ENCODE measurements at regions not wholly inside any gene's neighbourhood (a gene's known extent, or its start where the extent isn't known, plus 50 kb on each side); places are given as distances from the start of the nearest gene placed in this dataset.
A peak's percentile ranks its signal among the peaks of the same experiment; 100 is the strongest.

DNA sequence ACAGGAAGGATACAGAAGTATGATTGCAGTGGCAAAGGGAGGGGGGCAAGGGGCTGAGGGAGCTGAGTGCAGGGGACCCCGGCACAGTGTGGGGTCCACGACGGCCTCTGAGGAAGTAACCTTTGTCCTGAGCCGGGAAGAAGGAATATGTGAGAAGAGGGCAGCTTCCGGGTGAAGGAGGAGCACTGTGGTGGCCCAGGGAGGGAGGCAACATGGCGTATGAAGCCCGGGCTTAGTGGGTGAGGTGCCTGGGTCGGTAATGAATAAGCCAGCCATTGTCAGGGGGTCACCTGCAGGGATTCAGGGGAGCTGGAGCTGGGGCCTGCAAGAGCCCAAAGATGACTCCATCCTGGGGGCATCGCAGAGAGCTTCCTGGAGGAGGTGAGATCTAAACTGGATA lies 200.4 kb downstream of the FOXD2 start:
- DNase-seq: no peak

DNA sequence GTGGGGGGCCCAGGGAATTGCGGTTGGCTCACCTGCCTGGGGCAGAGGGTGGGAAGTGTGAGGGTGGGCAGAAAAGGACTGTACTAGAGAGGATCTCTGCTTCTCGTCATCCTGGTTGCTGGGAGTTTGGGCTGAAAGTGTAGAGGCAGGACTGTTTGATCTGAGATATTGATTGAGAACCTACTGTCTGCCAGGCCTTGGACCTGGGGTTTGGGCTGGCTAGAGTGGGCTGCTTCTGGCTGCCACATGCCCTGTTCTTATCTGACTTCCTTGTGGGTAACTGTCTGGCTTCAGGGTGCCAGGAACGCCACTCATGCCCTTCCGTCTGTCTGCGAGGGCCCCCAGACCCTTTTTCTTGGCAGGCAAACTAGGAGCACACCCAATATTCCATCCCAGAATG lies 200.9 kb downstream of the FOXD2 start:
- no peak for DNase-seq

DNA sequence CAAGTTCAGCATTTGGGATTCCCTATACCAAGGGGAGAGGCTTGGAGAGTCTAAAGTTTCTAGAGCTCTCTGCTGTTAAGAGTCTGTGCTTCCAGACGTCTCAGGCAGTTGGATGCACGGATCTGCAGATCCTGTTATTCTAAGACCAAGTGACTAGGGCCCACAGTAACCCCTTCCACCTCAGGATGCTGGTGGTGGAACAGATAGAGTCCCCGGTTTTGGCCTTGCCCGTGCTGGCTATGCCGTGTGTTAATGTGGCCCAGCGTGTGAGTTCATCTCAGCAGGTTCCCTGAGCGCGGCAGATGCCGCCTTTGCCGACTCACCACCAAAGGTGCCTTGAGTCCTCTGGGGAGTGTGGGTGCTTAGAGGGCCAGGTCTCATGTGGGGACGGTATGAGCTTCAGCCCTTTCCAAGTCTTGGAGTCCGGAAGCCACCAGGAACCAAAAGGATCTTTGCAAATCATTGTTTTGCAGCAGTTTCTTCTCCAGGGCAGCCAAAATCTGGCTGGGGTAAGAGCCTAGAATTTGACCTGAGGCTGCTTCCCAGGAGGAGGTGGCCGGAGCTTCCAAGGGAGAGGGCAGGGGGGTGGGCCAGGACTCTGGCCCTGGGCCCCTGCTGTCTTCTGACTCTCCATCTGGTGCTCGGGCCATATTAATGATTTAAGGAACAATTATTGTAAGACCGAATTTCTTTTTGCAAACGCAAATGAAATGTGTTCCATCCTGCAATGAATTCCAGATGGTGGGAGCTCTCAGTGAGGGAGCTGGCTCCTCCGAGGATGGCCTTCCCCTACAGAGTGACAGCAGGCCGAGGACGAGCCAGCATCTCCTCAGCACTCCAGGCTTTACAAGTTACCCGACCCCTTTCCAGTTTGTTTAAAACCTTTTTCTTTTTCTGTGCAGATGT lies 205.7 kb downstream of the FOXD2 start:
- no peak for DNase-seq

DNA sequence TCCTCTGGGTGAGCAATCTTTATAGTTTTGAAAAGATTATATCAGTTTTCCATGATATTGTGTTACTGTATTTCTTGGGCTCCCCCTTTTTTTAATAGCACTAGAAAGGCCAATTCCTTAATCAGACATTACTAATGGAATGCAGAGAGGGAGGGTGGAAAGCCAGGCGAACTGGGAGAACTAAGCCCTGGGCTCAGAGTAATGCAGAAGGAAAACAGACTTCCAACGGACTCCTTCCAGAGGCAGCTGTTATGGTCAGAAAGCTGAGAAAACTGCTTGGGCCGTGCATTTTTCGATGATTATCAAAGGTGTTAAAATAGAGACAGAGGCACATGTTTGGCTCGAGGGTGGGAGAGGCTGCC lies 206.3 kb downstream of the FOXD2 start:
- no peak for DNase-seq

DNA sequence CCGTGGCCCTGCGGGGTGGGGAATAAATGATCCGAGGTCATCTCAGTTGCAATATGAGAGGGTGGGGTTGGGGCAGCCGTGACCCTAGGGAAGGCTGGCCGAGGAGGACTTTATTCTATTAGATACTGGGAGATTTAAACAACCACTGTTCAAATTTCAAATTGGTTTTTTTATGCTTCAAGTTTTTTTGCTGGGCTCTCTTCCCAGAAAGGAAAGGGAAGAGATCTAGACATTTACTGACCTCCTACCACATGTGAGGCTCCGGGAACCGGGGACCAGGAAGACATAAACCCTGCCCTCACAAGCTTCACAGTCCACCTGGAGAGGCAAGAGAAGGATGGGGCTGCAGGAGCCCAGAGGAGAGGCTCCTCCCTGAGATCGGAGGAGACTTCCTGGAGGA lies 207.3 kb downstream of the FOXD2 start:
- no peak for DNase-seq

DNA sequence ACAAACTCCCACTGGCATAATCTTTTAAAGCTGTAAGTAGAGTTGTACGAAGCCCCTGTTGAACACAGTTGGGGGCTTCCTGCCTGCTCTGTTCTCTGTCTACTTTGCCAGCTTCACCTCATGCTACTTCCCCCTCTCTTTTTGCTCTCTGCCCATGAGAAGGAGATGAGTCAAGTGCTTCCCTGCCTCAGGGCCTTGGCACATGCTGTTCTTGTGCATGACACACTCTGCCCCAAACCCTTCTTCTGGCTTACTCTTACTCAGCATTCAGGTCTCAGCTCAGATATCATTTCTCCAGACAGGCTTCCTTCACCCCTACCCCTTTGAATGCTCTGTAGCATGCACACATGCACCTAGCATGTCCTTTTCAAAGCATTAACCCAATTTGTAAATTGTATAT lies 208.8 kb downstream of the FOXD2 start:
- DNase-seq: no peak

DNA sequence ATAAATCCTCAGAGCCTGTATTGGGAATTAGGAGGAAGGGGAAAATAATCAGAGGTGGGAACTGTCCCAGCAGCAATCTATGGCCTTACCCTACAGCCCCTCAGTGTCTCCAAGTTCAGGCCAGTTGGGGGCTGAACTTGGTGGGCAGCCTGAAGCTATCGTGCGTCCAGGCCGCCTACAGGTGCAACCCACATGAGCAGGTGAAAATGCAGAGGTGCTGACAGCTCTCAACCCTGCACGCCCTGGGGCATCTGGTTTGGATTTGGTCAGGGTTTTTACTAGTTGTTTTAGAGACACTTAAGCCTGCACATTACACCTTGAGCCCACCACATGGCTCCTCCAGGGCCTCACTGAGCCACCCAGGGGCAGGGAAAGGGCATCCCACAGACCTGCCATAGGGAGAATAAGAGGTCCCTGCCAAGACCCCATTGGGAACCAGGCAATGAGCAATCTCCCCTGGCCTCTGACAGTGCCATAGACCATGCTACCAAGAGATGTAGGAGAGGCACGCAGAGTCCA lies 209.5 kb downstream of the FOXD2 start:
- no peak for DNase-seq

DNA sequence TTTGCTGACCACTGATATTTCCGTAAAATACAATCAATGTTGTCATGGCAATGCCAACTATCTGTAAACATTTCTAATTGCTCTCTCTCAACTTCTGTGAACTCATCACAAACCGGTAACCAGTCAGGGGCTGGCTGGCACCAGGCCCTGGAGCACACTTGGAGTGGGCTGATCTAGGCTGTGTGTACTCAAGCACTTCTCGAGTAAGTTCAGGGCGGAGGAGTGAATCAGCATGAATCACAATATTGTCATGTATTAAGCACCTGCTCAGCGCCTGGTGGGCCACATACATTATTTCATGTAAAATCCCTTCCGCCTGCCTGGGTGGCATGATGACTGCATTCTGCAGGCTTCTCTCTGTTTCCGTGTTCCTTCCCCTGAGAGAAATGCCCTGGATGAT lies 212.4 kb downstream of the FOXD2 start:
- DNase-seq: no peak

DNA sequence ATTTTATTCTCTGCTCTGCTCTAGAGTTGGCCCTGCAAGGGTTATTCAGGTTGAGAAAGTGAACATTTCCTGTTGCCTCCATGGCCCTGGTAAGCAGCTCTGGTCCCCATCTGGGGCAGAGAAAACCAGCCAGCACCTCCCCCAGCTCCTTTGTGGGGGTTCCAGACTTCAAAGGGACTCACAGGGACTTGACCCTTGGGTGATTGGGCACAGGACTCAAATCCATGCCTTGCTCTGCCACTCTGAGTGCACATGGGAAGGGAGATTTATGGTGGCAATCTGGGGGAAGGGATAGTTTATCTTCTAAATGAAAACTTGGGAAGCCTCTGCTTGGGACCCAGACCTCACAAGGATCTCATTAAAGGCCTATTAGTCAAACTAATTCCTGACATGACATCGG lies 212.8 kb downstream of the FOXD2 start:
- DNase-seq: no peak

DNA sequence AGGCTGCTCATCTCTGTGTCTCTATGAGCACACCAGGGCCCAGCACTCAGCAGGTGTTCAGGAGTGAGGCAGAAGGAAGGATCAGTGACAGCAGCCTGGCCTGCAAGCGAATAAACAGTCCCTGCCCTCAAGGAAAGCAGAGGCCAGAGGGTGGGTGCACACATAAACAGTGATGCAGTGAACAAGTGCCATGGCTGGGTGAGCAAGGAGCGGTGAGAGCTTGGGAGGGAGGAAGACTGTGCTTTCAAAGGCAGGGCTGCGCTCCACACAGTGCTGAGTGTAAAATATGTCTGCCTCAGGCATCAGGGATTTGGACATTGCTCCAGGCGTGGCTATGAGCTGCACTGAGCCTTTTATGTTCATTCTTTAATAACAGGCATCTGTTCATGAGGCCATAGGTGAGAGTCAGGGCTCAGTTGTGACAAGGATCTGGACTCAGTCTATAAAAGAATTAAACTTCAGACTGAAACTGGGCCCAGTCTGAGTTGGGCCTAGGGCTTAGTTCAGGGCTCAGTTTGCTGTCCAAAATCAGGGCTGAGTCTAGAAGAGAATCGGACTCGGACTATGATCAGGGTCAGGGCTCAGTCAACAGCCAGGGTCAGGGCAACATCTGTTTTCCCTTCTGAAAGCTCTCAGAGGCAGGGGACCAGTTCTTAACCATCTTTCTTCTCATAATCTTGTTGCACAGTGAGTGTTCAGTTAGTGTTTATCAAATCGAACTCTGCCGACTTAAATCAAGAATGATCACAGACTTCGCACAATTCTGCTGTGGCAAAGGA lies 213.7 kb downstream of the FOXD2 start:
- DNase-seq: no peak

DNA sequence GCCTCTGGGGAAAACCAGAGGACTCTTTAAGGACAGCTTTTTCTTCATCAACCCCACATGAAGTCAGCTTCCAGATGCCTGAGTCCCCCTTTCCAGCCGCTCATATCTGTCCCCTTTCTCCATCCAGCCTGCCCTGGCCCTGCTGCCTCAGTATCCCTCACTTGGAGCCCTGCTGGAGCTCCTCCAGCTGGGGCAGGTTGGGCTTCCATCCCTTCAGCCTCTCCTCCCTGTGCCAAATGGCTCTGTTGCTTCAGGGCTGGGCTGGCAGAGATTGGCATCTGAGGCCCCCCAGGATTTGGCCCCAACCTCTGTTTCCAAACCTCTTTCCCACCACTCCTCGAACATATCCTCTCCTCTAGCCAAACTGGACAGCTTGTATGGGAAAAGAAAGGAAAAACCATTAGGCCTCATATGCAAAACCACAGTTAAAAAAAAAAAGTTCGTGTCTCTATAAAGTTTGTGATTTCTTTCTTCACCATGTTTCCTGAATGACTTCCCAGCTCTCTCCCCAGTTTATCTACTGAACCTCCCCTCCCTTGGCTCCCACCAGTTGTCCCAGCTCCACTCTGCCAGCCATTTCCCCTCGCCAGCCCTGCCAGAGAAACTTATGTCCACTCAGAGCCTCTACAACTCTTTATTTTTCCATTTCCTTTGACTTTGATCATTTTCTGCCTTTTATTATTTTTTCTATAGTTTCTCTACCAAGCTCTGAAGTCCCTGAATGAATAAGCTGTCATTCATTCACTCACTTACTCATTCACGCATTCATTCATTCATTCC lies 217.9 kb downstream of the FOXD2 start:
- DNase-seq: no peak

DNA sequence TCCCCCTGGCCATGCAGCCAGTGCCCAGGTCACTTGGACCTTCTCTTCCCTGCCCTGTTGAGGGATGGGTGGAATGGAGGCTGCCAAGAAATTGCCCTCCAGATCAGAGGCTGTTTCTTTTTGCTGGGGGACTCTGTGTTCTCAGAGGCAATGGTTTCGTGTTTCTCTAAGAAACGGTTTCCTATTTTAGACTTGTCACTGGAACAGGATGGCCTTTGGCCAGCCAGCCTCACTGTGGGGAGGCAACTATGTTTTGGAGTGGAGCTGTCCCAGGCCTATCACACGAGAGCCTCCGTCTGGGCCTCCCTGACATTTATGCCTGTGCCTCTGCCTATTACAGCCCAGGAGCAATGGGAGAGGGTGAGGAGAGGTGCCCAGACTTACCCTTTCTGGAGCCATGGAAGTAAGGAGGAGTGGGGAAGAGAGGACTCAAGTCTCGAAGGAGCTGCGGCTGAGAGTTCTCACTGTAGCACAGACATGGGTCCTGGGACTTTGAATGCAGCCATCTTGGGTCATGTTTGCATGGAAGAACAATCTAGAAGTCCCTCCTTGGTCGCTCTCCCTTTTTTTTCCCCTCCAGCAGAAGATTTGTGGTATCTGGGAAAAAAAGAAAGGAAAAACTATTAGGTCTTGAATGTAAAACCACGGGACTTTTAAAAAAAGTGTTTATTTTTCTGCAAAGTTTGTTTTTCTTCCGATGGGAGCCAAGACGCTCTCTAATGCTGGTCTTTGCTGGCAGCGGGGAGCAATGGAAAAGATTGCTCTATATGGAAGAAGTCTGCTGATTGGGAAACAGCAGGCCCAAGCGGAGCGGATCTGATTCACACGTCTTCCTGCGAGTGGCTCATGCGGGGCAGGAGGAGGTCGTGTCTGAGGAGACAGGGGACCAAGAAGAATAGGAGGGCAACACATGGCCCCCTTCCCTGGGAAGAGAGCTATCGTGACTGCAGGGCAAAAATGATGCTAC lies 219.2 kb downstream of the FOXD2 start:
- DNase-seq: no peak

DNA sequence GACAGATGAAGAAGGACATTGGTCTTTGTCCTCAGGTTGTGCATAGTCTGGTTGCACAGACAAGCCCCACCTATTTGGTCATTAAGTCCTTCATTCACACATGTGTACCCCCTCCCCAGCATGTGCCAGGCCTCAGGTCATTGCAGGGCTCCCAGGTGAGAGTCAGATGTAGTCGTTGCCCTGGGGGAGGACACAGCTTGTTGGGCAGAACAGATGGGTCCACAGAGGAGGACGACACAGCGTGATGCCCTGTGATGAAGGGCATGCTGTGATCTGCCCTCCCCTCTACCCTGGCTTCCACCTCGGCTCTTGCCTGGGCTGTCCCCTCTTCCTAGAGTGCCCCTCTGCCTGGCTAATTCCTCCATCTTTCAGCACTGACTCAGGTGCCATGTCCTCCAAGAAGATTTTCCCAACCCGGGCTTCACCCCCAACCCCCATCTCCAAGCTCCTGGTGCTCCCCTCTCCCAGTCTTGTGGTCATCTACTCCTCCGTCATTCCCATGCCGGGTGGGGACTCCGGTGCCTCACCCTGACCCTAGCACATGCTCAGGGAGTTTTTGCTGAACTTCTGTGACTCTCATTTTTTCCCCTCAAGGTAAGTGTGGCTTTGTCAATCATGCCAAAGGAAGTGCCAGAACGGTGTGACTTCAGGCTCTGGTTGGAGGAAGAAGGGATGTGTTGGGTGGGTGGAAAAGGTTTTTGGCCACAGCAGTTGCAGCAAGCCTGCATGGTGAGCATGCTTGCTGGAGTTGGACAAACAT lies 220.5 kb downstream of the FOXD2 start:
- peak; percentile 24 for DNase-seq

DNA sequence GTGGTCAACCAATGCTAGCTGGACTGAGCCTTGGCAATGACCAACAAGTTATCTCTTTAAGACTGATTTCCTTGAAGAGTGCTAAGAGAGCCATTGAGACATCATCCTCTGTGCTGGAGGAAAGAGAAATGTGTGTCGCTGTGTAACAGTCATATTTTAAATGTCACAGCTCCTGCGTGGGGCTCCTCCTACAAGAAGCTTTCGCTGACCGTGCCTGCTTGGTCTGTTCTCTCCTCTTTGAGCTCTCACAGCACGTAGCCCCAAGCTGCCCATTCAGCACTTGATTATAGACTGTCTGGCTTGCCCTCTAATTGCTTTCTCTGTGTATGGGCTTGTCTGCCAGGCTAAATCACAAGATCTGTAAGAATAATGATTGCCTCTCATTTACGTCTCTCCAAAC lies 221.3 kb downstream of the FOXD2 start:
- no peak for DNase-seq

DNA sequence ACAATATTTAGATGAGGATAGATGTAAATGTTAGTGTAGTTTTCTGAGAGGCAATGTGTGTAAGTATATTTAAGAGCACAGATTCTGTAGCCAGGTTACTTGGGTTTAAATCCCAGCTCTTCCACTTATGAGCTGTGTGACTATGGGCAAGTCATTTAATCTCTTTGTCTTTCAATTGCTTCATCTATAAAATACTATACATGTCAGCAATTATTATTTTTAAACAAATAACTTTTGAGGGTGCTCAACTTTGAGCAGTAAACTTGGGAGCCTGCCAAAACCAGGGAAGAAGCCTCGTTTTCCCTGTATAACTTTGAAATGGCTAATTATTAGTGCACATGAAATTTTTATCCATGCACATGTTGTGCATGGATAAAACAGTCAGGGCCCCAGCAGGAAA lies 222.8 kb downstream of the FOXD2 start:
- DNase-seq: no peak

DNA sequence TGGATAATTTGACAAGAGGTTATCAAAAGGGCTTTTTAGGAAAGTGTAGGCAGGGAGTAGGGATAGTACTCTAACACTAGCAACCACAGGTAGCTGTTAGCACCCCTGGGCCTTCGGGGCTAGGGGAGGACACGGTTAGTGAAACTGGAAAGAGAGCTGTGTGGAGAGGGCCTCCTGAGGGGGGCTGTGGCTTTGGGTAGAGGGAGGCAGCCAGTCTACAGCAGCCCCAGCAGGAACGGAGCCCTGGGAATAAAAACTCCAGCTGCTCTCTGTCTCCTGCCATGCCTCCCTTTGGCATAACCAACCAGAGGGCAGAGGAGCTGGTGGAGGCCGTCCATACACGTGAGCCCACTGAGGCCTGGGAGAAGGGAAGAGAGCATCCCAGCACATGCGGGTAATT lies 223.2 kb downstream of the FOXD2 start:
- DNase-seq: peak; percentile 21

DNA sequence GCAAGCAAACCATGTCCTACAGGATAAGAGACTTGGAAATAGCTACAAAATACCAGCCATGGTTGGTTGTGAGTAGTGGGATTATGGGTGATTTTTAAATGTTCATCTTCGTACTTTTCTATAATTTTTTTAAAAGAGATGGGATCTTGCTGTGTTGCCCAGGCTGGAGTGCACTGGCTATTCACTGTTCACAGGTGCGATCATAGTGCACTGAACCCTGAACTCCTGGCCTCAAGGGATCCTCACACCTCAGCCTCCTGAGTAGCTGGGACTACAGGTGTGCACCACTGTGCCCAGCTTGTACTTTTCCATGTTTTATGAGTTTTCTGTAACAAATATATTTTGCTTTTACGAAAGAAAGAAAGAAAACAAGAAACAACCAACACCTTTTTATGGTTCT lies 224.2 kb downstream of the FOXD2 start:
- DNase-seq: peak; percentile 9

DNA sequence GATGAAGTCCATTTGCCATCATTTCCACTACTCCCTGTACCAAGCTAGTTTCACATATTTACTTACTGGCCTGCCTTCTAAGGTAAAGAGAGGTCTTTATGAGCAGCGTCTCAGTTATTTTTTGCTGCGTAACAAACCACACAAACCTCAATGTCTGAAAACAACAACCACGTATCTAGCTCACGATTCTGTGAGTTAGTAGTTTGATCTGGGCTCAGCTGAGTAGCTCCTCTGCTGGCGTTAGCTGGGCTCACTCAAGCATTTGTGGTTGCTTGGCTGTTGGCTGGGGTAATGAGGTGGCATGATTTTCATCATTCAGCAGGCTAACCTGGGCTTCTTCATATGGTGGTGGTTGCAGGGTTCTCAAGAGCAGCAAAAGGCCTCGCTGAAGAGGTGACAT lies 225.4 kb downstream of the FOXD2 start:
- DNase-seq: no peak

DNA sequence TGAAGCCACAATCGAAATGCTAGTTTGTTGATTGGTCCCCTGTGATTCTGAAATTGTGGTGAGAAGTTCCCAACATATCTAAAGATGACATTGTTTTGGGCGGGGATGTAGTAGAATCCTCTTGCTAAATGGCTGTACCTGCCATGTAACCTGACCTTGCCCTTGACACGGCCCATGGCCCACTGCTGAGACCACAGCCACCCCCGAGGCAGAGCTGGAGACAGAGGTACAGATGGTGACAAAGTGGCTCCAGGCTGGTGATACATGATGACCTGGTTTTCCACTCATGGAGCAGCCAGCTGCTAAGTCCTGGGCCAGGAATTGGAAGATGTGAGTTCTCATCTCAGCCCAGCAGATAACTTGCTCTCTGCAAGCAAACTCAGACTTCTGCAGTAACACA lies 226.5 kb downstream of the FOXD2 start:
- peak; percentile 30 for DNase-seq

DNA sequence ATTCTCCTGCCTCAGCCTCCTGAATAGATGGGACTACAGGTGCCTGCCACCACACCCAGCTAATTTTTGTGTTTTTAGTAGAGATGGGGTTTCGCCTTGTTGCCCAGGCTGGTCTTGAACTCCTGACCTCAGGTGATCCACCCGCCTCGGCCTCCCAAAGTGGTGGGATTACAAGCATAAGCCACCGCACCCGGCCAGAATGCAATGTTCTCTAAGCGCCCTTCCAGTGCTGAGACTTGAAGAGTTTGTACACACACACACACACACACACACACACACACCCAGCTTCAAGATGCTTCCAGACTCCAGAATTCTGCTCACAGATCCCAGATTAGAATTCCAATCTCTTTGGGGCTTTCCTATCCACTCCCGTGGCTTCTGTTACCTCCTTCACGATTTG lies 227.1 kb downstream of the FOXD2 start:
- DNase-seq: peak; percentile 41

DNA sequence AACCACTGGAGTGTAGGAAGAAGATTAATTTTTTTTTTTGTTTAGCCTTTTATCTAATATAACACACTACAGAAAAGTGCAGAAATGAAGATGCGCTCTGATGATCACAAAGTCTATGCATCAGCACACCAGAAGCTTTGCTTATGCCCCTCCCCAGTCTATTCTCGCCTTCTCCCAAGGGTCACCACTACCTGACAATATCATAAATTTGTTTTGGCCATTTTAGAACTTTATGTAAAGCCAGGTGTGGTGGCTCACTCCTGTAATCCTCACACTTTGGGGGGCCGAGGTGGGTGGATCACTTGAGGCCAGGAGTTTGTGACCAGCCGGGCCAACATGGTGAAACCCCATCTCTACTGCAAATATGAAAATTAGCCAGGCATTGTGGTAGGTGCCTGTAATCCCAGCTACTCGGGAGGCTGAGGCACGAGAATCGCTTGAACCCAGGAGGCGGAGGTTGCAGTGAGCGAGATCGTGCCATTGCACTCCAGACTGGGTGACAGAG lies 231.3 kb downstream of the FOXD2 start:
- DNase-seq: no peak
